Left lung (tissue), 4 donors: ENCODE measurements at regions not wholly inside any gene's neighbourhood (a gene's known extent, or its start where the extent isn't known, plus 50 kb on each side); places are given as distances from the start of the nearest gene placed in this dataset.
"Not testable (repeated sequence)": the region's sequence is repeated elsewhere in the genome, so short reads cannot be mapped to it uniquely, and the experiment has no call there.

ENCODE experiments used
- ATAC-seq: fragments of 200-7000 bp; cut with Tn5 transposase; one replicate; pipeline ENCODE4 v1.9.1; 2020; ENCODE audit warnings: moderate library complexity
- DNase-seq, 4 donors: peaks; one replicate each; pipeline ENCODE4 v3.0.0-alpha.2; 2013 to 2020
- H3K27ac ChIP-seq, 2 donors: fragments of 200-600 bp; sonication (generic) in 1 of 2; one replicate each; pipeline versions ENCODE4 v1.5.0 to v1.8.0; 2020 to 2021
- H3K27me3 ChIP-seq, 2 donors: fragments of 200-600 bp; sonication (generic) in 1 of 2; one replicate each; pipeline versions ENCODE4 v1.5.0 to v1.8.0; 2020 to 2021
- H3K36me3 ChIP-seq, 2 donors: fragments of 200-600 bp; sonication (generic) in 1 of 2; one replicate each; pipeline versions ENCODE4 v1.5.0 to v1.8.0; 2020 to 2021
- H3K4me1 ChIP-seq, 2 donors: fragments of 200-600 bp; one replicate each; pipeline ENCODE4 v1.8.0; 2021
- H3K4me3 ChIP-seq, 2 donors: fragments of 200-600 bp; sonication (generic) in 1 of 2; one replicate each; pipeline versions ENCODE4 v1.5.0 to v1.8.0; 2020 to 2021; ENCODE audit warnings: mild to moderate bottlenecking in 1 of 2
- H3K9me3 ChIP-seq, 2 donors: fragments of 200-600 bp; sonication (generic) in 1 of 2; one replicate each; pipeline versions ENCODE4 v1.5.0 to v1.8.0; 2020 to 2021
- intact Hi-C, 2 donors: fragments of 100-400 bp; cut with DNase I; formaldehyde crosslinking; loops; one replicate each; pipeline versions ENCODE4 v1.11.2 to v1.14.2; 2022
- TF ChIP-seq, protein P1 (sequence below), 2 donors: fragments of 200-600 bp; sonication (generic) in 1 of 2; IDR thresholded peaks; one replicate each; pipeline versions ENCODE4 v1.5.0 to v1.8.0; 2021; ENCODE audit warnings: antibody characterized with exemption in 2 of 2
- donor health status: DM: no; HTN: yes; CAD: no.
- donor health status: DM: no; HTN: no; CAD: no.

DNA sequence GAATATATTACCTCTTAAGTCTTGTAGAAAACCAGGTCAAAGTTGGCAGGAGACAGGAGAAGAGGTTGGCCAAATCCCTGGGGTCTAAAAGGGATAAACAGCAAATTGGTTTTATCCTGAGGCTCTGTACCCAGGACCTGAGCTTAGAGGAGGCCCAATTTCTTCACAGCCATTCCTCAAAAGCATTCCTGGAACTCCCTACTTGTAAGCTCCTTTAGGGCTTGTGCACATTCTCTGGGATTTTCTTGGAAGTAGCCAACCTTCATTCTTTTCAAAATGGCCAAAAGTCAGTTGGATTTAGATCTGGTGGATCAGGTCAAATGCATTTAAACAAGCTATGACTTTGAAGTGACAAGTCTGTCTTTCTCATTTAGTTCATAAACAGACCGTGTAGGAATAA, 152.1 kb upstream of the PLXNC1 start:
- intact Hi-C loops: no loop called here
- TF ChIP-seq, protein P1, sequence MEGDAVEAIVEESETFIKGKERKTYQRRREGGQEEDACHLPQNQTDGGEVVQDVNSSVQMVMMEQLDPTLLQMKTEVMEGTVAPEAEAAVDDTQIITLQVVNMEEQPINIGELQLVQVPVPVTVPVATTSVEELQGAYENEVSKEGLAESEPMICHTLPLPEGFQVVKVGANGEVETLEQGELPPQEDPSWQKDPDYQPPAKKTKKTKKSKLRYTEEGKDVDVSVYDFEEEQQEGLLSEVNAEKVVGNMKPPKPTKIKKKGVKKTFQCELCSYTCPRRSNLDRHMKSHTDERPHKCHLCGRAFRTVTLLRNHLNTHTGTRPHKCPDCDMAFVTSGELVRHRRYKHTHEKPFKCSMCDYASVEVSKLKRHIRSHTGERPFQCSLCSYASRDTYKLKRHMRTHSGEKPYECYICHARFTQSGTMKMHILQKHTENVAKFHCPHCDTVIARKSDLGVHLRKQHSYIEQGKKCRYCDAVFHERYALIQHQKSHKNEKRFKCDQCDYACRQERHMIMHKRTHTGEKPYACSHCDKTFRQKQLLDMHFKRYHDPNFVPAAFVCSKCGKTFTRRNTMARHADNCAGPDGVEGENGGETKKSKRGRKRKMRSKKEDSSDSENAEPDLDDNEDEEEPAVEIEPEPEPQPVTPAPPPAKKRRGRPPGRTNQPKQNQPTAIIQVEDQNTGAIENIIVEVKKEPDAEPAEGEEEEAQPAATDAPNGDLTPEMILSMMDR (IDR thresholded peaks at IDR 0.05): no peak
- no peak for ATAC-seq
- Histone ChIP-seq H3K4me1 (no peaks in the 10 kb centered on the region), H3K27ac (no peak overlapping the region), H3K4me3 (no peak overlapping the region), H3K36me3 (no peaks in the 10 kb centered on the region), H3K27me3 (no peaks in the 10 kb centered on the region), H3K9me3 (peaks cover 0 to 6% of the 10 kb centered on the region in 2 donors)
- DNase-seq: no peak

GRCh38 chr12:94001691-94002090, 146.7 kb upstream of the PLXNC1 start:
- ATAC-seq: no peak
- TF ChIP-seq, protein P1 (IDR thresholded peaks at IDR 0.05): no peak
- Histone ChIP-seq H3K9me3 (peaks cover 0 to 8% of the 10 kb centered on the region in 2 donors), H3K4me3 (no peak overlapping the region), H3K36me3 (no peaks in the 10 kb centered on the region), H3K27ac (no peak overlapping the region), H3K4me1 (no peaks in the 10 kb centered on the region), H3K27me3 (no peaks in the 10 kb centered on the region)
- intact Hi-C loops: no loop called here
- DNase-seq: no peak

DNA sequence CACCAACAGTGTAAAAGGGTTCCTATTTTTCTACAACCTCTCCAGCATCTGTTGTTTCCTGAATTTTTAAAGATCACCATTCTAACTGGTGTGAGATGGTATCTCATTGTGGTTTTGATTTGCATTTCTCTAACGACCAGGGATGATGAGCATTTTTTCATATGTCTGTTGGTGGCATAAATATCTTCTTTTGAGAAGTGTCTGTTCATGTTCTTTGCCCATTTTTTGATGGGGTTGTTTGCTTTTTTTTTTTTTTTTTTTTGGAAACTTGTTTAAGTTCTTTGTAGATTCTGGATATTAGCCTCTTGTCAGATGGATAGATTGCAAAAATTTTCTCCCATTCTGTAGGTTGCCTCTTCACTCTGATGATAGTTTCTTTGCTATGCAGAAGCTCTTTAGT, 145.5 kb upstream of the PLXNC1 start:
- H3K27me3 ChIP-seq, intact Hi-C loops, H3K4me3 ChIP-seq, DNase-seq, ATAC-seq, H3K9me3 ChIP-seq, H3K27ac ChIP-seq, H3K4me1 ChIP-seq, H3K36me3 ChIP-seq: not testable (repeated sequence)

DNA sequence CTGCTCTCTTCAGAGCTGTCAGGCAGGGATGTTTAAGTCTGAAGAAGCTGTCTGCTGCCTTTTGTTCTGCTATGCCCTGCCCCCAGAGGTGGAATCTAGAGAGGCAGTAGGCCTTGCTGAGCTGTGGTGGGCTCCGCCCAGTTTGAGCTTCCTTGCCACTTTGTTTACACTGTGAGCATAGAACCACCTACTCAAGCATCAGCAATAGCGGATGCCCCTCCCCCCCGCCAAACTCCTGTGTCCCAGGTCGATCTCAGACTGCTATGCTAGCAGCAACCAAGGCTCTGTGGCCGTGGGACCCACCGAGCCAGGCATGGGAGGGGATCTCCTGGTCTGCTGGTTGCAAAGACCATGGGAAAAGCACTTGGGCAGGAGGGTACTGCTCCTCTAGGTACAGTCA, 140.5 kb upstream of the PLXNC1 start:
- H3K9me3 ChIP-seq, H3K36me3 ChIP-seq, H3K4me1 ChIP-seq, H3K4me3 ChIP-seq, H3K27ac ChIP-seq, ATAC-seq, DNase-seq, H3K27me3 ChIP-seq, intact Hi-C loops: not testable (repeated sequence)

DNA sequence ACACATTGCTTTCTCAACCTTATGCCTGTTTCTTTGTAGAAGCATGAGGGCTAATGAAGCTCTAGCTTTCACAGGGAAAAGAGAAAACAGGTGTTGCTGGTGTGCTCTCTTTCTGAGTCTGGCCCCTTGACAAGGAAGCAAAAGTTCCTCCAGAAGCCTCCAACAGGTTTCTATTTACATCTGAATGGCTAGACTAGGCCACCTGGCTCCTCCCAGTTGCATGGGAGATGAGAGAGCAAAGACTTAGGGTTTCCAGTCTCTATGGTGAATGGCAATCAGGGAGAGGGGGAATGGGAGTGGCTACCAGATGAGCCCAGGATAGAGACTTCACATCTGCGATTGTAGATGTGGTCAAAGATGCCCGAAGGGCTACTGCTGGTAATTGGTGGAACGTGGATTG, 138.1 kb upstream of the PLXNC1 start:
- no peaks in the 10 kb centered on the region for H3K27me3 ChIP-seq
- H3K4me1 ChIP-seq: no peaks in the 10 kb centered on the region
- H3K9me3 ChIP-seq: no peaks in the 10 kb centered on the region
- DNase-seq (no peak), ATAC-seq (no peak)
- no peak overlapping the region for H3K27ac ChIP-seq
- intact Hi-C loops: no loop called here
- no peak overlapping the region for H3K4me3 ChIP-seq
- no peaks in the 10 kb centered on the region for H3K36me3 ChIP-seq
- TF ChIP-seq, protein P1 (IDR thresholded peaks at IDR 0.05): no peak

GRCh38 chr12:94012071-94012470, 136.3 kb upstream of the PLXNC1 start:
- Histone ChIP-seq H3K4me3 (no peak overlapping the region), H3K36me3 (no peaks in the 10 kb centered on the region), H3K9me3 (peaks cover 0 to 15% of the 10 kb centered on the region in 2 donors), H3K4me1 (no peaks in the 10 kb centered on the region), H3K27ac (no peak overlapping the region), H3K27me3 (no peaks in the 10 kb centered on the region)
- intact Hi-C loops: no loop called here
- DNase-seq (no peak), ATAC-seq (no peak)
- TF ChIP-seq, protein P1 (IDR thresholded peaks at IDR 0.05): no peak
